ENCODE measurements at regions not wholly inside any gene's neighbourhood (a gene's known extent, or its start where the extent isn't known, plus 50 kb on each side); places are given as distances from the start of the nearest gene placed in this dataset.
"Not testable (repeated sequence)": the region's sequence is repeated elsewhere in the genome, so short reads cannot be mapped to it uniquely, and the experiment has no call there.

GRCh38 chr20:12737900-12738299, 270.9 kb upstream of the SPTLC3 start:
- DNase-seq (ENCODE audit: low spot score), result no peak

GRCh38 chr20:12740647-12741046, 268.1 kb upstream of the SPTLC3 start:
- no peak for DNase-seq (ENCODE audit: low spot score)

- DNase-seq (ENCODE audit: low spot score), result no peak
These were observed 264.7 kb upstream of the SPTLC3 start for GRCh38 chr20:12744037-12744436.

GRCh38 chr20:12748359-12748994, 260.3 kb upstream of the SPTLC3 start:
- DNase-seq (ENCODE audit: low spot score), result no peak

GRCh38 chr20:12750221-12750620, 258.6 kb upstream of the SPTLC3 start:
- DNase-seq (ENCODE audit: low spot score), result no peak

GRCh38 chr20:12752900-12753693, 255.7 kb upstream of the SPTLC3 start:
- DNase-seq (ENCODE audit: low spot score), result not testable (repeated sequence)

- DNase-seq (ENCODE audit: low spot score), result not testable (repeated sequence)
These were observed 255.0 kb upstream of the SPTLC3 start for GRCh38 chr20:12753742-12754141.

- DNase-seq (ENCODE audit: low spot score), result not testable (repeated sequence)
These were observed 249.3 kb upstream of the SPTLC3 start for GRCh38 chr20:12759493-12759892.

- no peak for DNase-seq (ENCODE audit: low spot score)
These were observed 246.0 kb upstream of the SPTLC3 start for GRCh38 chr20:12762725-12763124.

GRCh38 chr20:12763406-12763805, 245.4 kb upstream of the SPTLC3 start:
- no peak for DNase-seq (ENCODE audit: low spot score)

GRCh38 chr20:12764053-12764452, 244.7 kb upstream of the SPTLC3 start:
- DNase-seq (ENCODE audit: low spot score), result no peak

GRCh38 chr20:12764851-12765250, 243.9 kb upstream of the SPTLC3 start:
- no peak for DNase-seq (ENCODE audit: low spot score)

GRCh38 chr20:12773936-12774335, 234.8 kb upstream of the SPTLC3 start:
- DNase-seq (ENCODE audit: low spot score), result no peak

GRCh38 chr20:12775041-12775440, 233.7 kb upstream of the SPTLC3 start:
- no peak for DNase-seq (ENCODE audit: low spot score)

GRCh38 chr20:12777016-12777415, 231.8 kb upstream of the SPTLC3 start:
- no peak for DNase-seq (ENCODE audit: low spot score)

- no peak for DNase-seq (ENCODE audit: low spot score)
These were observed 222.5 kb upstream of the SPTLC3 start for GRCh38 chr20:12786276-12786675.

GRCh38 chr20:12788632-12789299, 220.0 kb upstream of the SPTLC3 start:
- no peak for DNase-seq (ENCODE audit: low spot score)

- no peak for DNase-seq (ENCODE audit: low spot score)
These were observed 217.9 kb upstream of the SPTLC3 start for GRCh38 chr20:12790859-12791258.

GRCh38 chr20:12798286-12798685, 210.5 kb upstream of the SPTLC3 start:
- no peak for DNase-seq (ENCODE audit: low spot score)

GRCh38 chr20:12808006-12808567, 200.7 kb upstream of the SPTLC3 start:
- DNase-seq (ENCODE audit: low spot score), result no peak

- DNase-seq (ENCODE audit: low spot score), result no peak
These were observed 193.5 kb upstream of the SPTLC3 start for GRCh38 chr20:12815231-12815768.

GRCh38 chr20:12815778-12816408, 192.9 kb upstream of the SPTLC3 start:
- DNase-seq (ENCODE audit: low spot score), result no peak

Data from HuH-7.5 (cell line).